Upper lobe of right lung (tissue), 1 donor: ENCODE measurements at regions not wholly inside any gene's neighbourhood (a gene's known extent, or its start where the extent isn't known, plus 50 kb on each side); places are given as distances from the start of the nearest gene placed in this dataset.

Experiments
- ATAC-seq: fragments of 200-7000 bp; cut with Tn5 transposase; one replicate; pipeline ENCODE4 v1.9.1; 2020; ENCODE audit warnings: mild to moderate bottlenecking, moderate library complexity
- DNase-seq: peaks from one replicate; pipeline ENCODE4 v3.0.0-alpha.2; 2020
- H3K27ac ChIP-seq: fragments of 200-600 bp; one replicate; pipeline ENCODE4 v1.8.0; 2022
- H3K27me3 ChIP-seq: fragments of 200-600 bp; one replicate; pipeline ENCODE4 v1.8.0; 2022; ENCODE audit warnings: mild to moderate bottlenecking
- H3K36me3 ChIP-seq: fragments of 200-600 bp; one replicate; pipeline ENCODE4 v1.8.0; 2022
- H3K4me1 ChIP-seq: fragments of 200-600 bp; one replicate; pipeline ENCODE4 v1.8.0; 2022
- H3K4me3 ChIP-seq: fragments of 200-600 bp; one replicate; pipeline ENCODE4 v1.8.0; 2022; ENCODE audit warnings: mild to moderate bottlenecking
- H3K9me3 ChIP-seq: fragments of 200-600 bp; one replicate; pipeline ENCODE4 v1.8.0; 2022
- CTCF ChIP-seq: fragments of 200-600 bp; IDR thresholded peaks from one replicate; pipeline ENCODE4 v1.8.0; 2022; ENCODE audit warnings: antibody characterized with exemption
- intact Hi-C: fragments of 100-400 bp; cut with DNase I; formaldehyde crosslinking; loops from one replicate; pipeline ENCODE4 v1.11.0; 2022
- donor health status: DM: no; HTN: yes; CAD: no; lungs with severe emphysema.

GRCh38 chr7:109308816-109309215 lies 739.1 kb downstream of the DNAJB9 start:
- no peak for TF ChIP-seq CTCF
- no peak for ATAC-seq
- Histone ChIP-seq H3K27ac (no peak overlapping the region), H3K36me3 (no peaks in the 10 kb centered on the region), H3K4me3 (no peak overlapping the region), H3K9me3 (peaks cover 3% of the 10 kb centered on the region), H3K4me1 (no peaks in the 10 kb centered on the region), H3K27me3 (no peaks in the 10 kb centered on the region)
- no peak for DNase-seq
- intact Hi-C loops = no loop called here

- Histone ChIP-seq H3K27me3 (no peaks in the 10 kb centered on the region), H3K4me1 (no peaks in the 10 kb centered on the region), H3K36me3 (no peaks in the 10 kb centered on the region), H3K4me3 (no peak overlapping the region), H3K27ac (no peak overlapping the region), H3K9me3 (peaks cover 3% of the 10 kb centered on the region)
- no peak for TF ChIP-seq CTCF
- DNase-seq = no peak
- ATAC-seq = no peak
- intact Hi-C loops = no loop called here
These were observed 740.1 kb downstream of the DNAJB9 start for GRCh38 chr7:109309790-109310189.

- Histone ChIP-seq H3K4me1 (no peaks in the 10 kb centered on the region), H3K4me3 (no peak overlapping the region), H3K36me3 (no peaks in the 10 kb centered on the region), H3K9me3 (no peaks in the 10 kb centered on the region), H3K27me3 (no peaks in the 10 kb centered on the region), H3K27ac (no peak overlapping the region)
- no peak for TF ChIP-seq CTCF
- ATAC-seq (no peak), DNase-seq (no peak)
- intact Hi-C loops = no loop called here
These were observed 748.5 kb downstream of the DNAJB9 start for GRCh38 chr7:109318136-109318535.

- intact Hi-C loops = no loop called here
- ATAC-seq (no peak), DNase-seq (no peak)
- Histone ChIP-seq H3K36me3 (no peaks in the 10 kb centered on the region), H3K4me3 (no peak overlapping the region), H3K27ac (no peak overlapping the region), H3K27me3 (no peaks in the 10 kb centered on the region), H3K9me3 (no peaks in the 10 kb centered on the region), H3K4me1 (no peaks in the 10 kb centered on the region)
- no peak for TF ChIP-seq CTCF
These were observed 753.2 kb downstream of the DNAJB9 start for GRCh38 chr7:109322833-109323232.

- no peaks in the 10 kb centered on the region for H3K27me3 ChIP-seq
- no peaks in the 10 kb centered on the region for H3K4me1 ChIP-seq
- H3K36me3 ChIP-seq = no peaks in the 10 kb centered on the region
- intact Hi-C loops = no loop called here
- no peak overlapping the region for H3K4me3 ChIP-seq
- H3K27ac ChIP-seq = no peak overlapping the region
- DNase-seq (no peak), ATAC-seq (no peak)
- TF ChIP-seq CTCF = no peak
- no peaks in the 10 kb centered on the region for H3K9me3 ChIP-seq
These were observed 761.7 kb downstream of the DNAJB9 start for GRCh38 chr7:109331423-109331822.

GRCh38 chr7:109335951-109336350 lies 766.3 kb downstream of the DNAJB9 start:
- H3K36me3 ChIP-seq = no peaks in the 10 kb centered on the region
- no peak for ATAC-seq
- no peak overlapping the region for H3K27ac ChIP-seq
- no peak for DNase-seq
- H3K27me3 ChIP-seq = no peaks in the 10 kb centered on the region
- no peak overlapping the region for H3K4me3 ChIP-seq
- no peak for TF ChIP-seq CTCF
- no peaks in the 10 kb centered on the region for H3K9me3 ChIP-seq
- H3K4me1 ChIP-seq = no peaks in the 10 kb centered on the region
- intact Hi-C loops = no loop called here
